ENCODE measurements at regions not wholly inside any gene's neighbourhood (a gene's known extent, or its start where the extent isn't known, plus 50 kb on each side); places are given as distances from the start of the nearest gene placed in this dataset.

DNA sequence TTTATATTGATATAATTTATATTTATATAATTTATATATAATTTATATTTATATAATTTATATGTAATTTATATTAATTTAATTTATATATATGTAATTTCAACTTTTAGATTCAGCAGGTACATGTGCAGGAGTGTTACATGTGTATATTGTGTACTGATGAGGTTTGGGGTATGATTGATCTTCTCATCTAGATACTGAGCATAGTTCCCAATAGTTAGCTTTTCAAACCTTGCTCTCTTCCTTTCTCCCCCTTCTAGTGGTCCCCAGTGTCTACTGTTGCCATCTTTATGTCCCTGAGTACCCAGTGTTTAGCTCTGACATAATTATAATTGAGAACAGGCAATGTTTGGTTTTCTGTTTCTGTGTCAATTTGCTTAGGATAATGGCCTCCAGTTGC, 1335.3 kb upstream of the CDH2 start:
- Mint-ChIP-seq H3K27me3 (no peaks in the 10 kb centered on the region), H3K4me1 (no peaks in the 10 kb centered on the region), H3K36me3 (ENCODE audit: low read depth) (no peaks in the 10 kb centered on the region), H3K9me3 (peaks cover 5% of the 10 kb centered on the region), H3K27ac (no peak overlapping the region), H3K4me3 (no peak overlapping the region)
- no peak for DNase-seq
- no peak for ATAC-seq

DNA sequence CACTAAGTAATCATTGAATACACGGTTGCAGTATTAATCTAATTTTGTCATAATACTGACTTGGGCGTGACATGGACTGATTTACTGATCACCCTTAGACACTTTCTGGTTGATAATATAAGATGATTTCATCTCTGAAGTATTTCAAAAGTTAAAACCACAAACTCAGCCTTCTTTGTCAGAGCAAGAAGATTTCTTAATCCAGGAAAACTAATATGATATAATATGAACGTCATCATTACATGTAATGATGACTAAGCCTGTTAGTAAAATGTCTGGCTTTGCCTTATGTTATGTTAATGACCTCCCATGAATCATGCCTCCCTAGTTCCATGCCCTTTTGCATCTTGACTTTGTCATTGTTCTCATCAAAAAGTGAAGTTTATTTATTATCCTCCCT, 1325.0 kb upstream of the CDH2 start:
- ATAC-seq (no peak), DNase-seq (no peak)
- Mint-ChIP-seq H3K4me1 (no peaks in the 10 kb centered on the region), H3K9me3 (peaks cover 18% of the 10 kb centered on the region), H3K27me3 (no peaks in the 10 kb centered on the region), H3K36me3 (ENCODE audit: low read depth) (no peaks in the 10 kb centered on the region), H3K27ac (no peak overlapping the region), H3K4me3 (no peak overlapping the region)

DNA sequence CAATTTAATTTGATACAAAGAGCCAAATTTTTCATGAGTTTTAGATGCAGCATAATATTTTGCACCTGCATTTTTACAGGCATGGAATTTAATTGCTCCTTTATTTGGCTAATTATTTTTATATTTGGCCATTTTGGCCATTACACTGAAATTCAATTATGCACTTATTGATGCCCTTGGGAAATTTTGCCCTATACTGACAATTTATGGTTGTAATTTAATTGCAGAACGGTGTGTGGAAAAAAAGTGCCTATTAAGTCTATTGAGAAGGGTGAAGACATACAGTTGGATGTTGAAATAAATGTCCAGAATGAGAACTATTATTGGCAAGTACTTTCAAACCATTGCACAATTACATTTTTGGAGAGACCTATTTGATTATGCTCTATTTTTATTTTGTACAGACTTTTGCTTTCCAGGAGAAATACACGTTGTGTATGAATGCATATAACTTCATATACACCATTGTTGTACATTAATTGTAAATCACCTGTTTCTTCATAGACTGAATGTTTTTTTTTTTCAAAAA, 1319.3 kb upstream of the CDH2 start:
- Mint-ChIP-seq H3K4me1 (no peaks in the 10 kb centered on the region), H3K27me3 (no peaks in the 10 kb centered on the region), H3K27ac (no peak overlapping the region), H3K4me3 (no peak overlapping the region), H3K36me3 (ENCODE audit: low read depth) (no peaks in the 10 kb centered on the region), H3K9me3 (peaks cover 13% of the 10 kb centered on the region)
- DNase-seq = no peak
- no peak for ATAC-seq

DNA sequence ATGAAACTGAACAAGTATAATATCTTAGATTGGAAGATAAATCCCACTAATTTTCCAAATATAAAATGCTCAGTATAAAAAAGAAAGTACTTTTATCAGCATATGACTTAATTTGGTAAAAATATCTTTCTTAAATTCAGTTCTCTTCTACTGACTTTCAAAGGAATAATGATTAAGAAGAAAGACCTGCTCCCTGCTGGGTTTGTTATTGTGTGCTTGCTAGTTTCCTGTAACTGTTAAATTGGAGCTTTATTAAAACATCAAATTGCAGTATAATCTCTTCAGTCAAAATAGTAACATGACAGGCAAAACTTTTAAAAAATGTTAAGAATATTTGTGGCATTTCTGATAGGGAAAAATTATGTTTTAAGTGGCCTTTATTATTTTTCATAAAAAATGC, 1317.4 kb upstream of the CDH2 start:
- Mint-ChIP-seq H3K9me3 (peaks cover 8% of the 10 kb centered on the region), H3K27ac (no peak overlapping the region), H3K4me3 (no peak overlapping the region), H3K4me1 (no peaks in the 10 kb centered on the region), H3K27me3 (no peaks in the 10 kb centered on the region), H3K36me3 (ENCODE audit: low read depth) (no peaks in the 10 kb centered on the region)
- DNase-seq (no peak), ATAC-seq (no peak)

DNA sequence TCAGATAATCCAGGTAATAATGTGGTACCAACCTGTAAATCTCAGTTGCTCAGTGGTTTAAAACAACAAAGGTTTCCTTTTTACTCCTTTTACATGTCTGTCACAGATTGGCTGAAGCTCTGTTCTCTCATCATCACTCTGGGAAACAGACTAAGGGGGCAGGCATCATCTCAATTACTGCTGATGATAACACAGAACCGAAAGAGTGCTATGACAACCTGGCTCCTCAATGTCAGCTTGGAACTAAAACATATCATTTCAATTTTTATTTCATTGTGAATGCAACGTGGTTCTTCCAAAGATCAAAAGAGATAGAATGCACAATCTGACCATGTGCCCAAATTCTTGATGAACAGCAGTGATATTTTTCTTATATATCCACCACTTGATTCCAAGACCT, 1315.0 kb upstream of the CDH2 start:
- ATAC-seq = no peak
- H3K9me3 Mint-ChIP-seq = peaks cover 8% of the 10 kb centered on the region
- H3K36me3 Mint-ChIP-seq (ENCODE audit: low read depth) = no peaks in the 10 kb centered on the region
- no peak overlapping the region for H3K27ac Mint-ChIP-seq
- no peaks in the 10 kb centered on the region for H3K27me3 Mint-ChIP-seq
- H3K4me3 Mint-ChIP-seq = no peak overlapping the region
- H3K4me1 Mint-ChIP-seq = no peaks in the 10 kb centered on the region
- DNase-seq = no peak

DNA sequence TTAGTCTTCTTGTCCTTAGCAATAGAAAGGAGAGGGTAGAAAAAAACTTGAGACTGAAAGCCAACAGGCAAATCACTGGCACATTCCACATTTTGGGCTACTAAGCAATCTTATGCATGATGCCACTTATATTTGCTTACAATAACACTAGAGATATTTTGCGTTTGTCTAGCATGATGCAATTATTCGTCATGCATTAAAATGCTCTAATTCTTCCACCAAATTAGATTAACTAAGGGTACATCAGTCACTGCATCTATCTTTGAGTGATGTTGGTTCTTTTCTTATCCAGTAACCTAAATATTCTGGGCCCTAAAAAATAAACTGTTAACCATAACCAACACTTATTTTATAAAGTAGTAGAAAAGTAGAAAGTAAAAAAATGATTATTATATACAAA, 1311.7 kb upstream of the CDH2 start:
- no peak overlapping the region for H3K27ac Mint-ChIP-seq

DNA sequence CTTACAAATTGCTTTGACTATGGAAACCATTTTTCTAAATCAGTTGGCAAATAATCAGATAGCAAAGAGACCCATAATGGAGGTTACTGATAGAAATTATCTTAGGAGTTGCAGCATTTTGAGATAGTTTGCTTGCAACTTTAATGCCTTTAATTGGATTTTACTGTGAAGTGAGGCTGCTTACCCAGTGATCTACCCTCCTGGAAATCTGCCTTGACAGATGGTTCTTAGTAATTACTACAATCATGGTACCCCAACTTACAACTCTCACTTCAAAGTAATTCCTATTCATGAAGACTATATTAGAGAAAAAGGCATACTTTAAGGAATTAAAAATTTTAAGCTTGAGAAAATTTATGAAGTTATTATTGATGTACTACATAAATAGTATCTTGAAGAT, 1288.6 kb upstream of the CDH2 start:
- Mint-ChIP-seq H3K4me1 (no peaks in the 10 kb centered on the region), H3K36me3 (ENCODE audit: low read depth) (no peaks in the 10 kb centered on the region), H3K27me3 (no peaks in the 10 kb centered on the region), H3K27ac (no peak overlapping the region), H3K9me3 (peaks cover 13% of the 10 kb centered on the region), H3K4me3 (no peak overlapping the region)
- DNase-seq = no peak
- ATAC-seq = no peak

More for the DNA sequence above, 1311.7 kb upstream of the CDH2 start:
- Mint-ChIP-seq H3K4me3 (no peak overlapping the region), H3K27me3 (no peaks in the 10 kb centered on the region), H3K9me3 (peaks cover 12% of the 10 kb centered on the region), H3K36me3 (ENCODE audit: low read depth) (no peaks in the 10 kb centered on the region), H3K4me1 (no peaks in the 10 kb centered on the region)
- ATAC-seq (no peak), DNase-seq (no peak)

DNA sequence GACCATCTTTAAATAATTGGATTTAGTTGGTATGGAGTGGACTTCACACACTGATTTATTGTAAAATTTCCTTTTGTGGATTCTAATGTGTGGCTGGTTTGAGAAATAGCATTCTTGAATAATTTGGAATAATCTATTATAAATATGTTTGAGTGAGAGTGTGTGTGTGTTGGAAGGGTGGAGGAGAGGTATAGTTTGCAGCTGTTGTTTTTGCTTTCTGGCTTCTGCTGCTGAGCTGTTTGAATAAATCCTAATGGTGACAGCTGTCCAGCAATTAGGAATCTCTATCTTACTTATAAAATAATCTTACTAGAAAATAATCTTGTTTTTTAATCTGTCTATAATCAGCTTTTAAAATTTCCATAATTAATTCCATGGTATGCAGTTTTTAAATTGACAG, 1283.0 kb upstream of the CDH2 start:
- no peak for ATAC-seq
- no peaks in the 10 kb centered on the region for H3K36me3 Mint-ChIP-seq (ENCODE audit: low read depth)
- H3K4me1 Mint-ChIP-seq = no peaks in the 10 kb centered on the region
- H3K27ac Mint-ChIP-seq = no peak overlapping the region
- H3K4me3 Mint-ChIP-seq = no peak overlapping the region
- peaks cover 8% of the 10 kb centered on the region for H3K9me3 Mint-ChIP-seq
- no peaks in the 10 kb centered on the region for H3K27me3 Mint-ChIP-seq
- DNase-seq = no peak

DNA sequence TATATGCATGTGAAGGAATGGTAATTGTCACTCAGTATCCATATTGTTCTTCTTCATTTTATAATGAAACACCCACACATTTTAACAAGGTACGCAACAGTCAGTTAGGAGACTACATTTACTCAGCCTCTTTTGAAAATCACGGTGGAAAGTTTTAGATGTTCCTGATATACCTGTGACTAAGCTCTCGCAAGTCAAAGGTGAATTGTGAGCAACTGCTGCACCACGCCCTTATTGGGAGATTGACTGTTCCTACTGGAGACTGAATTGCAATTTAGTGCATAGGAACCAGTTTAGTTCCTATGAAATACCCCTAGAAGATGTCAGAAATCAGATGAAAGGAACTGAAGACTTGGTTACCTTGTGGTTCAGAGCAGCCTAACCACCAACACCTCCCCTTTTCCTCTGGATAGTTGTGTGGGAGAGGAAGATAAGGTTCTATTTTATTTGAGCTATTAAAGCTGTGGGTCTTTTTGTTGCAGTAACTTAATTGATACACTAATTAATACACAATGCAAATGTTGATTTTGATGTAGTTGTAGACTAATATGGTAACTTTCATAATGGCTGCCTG, 1280.5 kb upstream of the CDH2 start:
- Mint-ChIP-seq H3K9me3 (peaks cover 9% of the 10 kb centered on the region), H3K4me1 (no peaks in the 10 kb centered on the region), H3K36me3 (ENCODE audit: low read depth) (no peaks in the 10 kb centered on the region), H3K4me3 (no peak overlapping the region), H3K27me3 (no peaks in the 10 kb centered on the region), H3K27ac (no peak overlapping the region)
- DNase-seq (no peak), ATAC-seq (no peak)

DNA sequence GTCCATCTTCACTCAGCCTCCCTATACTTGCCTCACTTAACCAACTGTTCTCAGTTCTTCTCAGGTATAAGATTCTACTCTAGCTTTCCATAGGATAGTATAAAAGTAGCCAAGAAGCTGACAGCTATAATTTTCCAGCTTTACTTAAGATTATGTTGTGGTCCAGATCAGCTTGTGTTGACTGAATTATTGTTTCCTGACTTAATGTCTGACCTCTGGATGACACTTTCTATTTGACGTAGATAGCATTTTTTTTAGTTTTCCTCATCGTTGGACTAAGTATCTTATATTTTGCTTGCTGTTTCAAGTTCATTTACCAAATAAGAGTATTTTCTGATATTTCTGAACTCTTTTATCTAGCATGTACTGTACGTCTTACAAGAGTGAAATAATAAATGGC, 1272.5 kb upstream of the CDH2 start:
- no peaks in the 10 kb centered on the region for H3K27me3 Mint-ChIP-seq
- H3K36me3 Mint-ChIP-seq (ENCODE audit: low read depth) = no peaks in the 10 kb centered on the region
- H3K27ac Mint-ChIP-seq = no peak overlapping the region
- no peak overlapping the region for H3K4me3 Mint-ChIP-seq
- H3K9me3 Mint-ChIP-seq = peaks cover 9% of the 10 kb centered on the region
- H3K4me1 Mint-ChIP-seq = no peaks in the 10 kb centered on the region
- no peak for DNase-seq
- no peak for ATAC-seq

DNA sequence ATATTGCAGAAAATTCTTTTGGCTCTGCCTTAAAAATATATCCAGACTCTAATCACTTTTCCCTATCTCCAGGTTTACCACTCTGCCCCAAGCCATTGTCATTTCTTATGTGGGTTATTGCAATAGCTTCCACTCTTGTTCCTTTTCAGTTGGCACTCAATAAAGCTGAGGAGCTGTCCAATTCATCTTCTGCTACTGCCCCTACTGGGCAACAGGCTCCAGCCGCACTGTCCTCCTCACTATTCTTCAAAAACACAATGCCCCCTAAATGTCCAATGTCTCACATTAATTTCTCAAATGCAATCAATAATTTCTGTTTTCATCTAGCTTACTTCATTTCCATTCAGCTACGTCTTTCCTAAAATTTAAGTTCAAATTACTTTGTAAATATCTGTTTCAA, 1262.5 kb upstream of the CDH2 start:
- no peaks in the 10 kb centered on the region for H3K36me3 Mint-ChIP-seq (ENCODE audit: low read depth)
- H3K4me1 Mint-ChIP-seq = no peaks in the 10 kb centered on the region
- ATAC-seq (no peak), DNase-seq (no peak)
- no peak overlapping the region for H3K4me3 Mint-ChIP-seq
- H3K9me3 Mint-ChIP-seq = peaks cover 24% of the 10 kb centered on the region
- H3K27me3 Mint-ChIP-seq = no peaks in the 10 kb centered on the region
- H3K27ac Mint-ChIP-seq = no peak overlapping the region

DNA sequence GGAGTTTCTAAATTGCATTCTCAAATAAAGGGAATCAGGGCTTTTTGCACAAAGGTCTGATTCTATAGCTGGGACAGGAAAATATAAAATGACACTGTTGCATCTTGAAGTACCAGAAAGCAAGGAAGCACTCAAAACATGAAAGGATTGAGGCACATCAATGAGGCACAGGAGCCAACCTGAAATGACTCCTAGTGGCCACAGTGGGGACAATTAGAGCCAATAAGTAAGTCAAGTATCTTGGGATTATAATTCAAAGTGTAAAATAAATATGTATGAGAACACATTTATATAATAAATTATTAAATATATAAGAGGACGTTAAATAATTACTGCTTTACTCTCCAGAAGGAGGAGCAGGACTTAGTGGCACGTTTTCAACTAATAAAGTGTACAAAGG, 1259.5 kb upstream of the CDH2 start:
- no peak for ATAC-seq
- Mint-ChIP-seq H3K4me1 (no peaks in the 10 kb centered on the region), H3K27me3 (no peaks in the 10 kb centered on the region), H3K9me3 (peaks cover 37% of the 10 kb centered on the region), H3K27ac (no peak overlapping the region), H3K4me3 (no peak overlapping the region), H3K36me3 (ENCODE audit: low read depth) (no peaks in the 10 kb centered on the region)
- no peak for DNase-seq

DNA sequence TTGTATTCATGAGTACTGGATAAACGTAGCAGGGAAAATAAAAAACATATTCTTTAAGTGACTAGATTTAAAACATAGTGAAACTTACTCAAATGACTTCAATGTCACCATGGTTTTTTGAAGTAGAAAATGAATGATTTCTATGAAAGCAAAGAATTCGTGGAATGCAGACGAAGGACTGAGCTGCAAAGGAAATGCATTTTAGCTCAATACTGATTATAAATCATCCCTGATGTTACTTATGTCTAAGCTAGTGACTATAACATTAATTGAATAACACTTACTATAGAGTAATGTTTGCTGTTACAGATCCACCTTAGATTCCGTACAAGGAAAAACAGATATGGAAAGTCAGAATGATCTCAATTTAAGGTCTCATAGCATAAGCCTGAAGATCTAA, 1257.7 kb upstream of the CDH2 start:
- no peak overlapping the region for H3K4me3 Mint-ChIP-seq
- no peak overlapping the region for H3K27ac Mint-ChIP-seq
- H3K4me1 Mint-ChIP-seq = no peaks in the 10 kb centered on the region
- H3K36me3 Mint-ChIP-seq (ENCODE audit: low read depth) = no peaks in the 10 kb centered on the region
- no peaks in the 10 kb centered on the region for H3K27me3 Mint-ChIP-seq
- peaks cover 35% of the 10 kb centered on the region for H3K9me3 Mint-ChIP-seq
- ATAC-seq (no peak), DNase-seq (no peak)

DNA sequence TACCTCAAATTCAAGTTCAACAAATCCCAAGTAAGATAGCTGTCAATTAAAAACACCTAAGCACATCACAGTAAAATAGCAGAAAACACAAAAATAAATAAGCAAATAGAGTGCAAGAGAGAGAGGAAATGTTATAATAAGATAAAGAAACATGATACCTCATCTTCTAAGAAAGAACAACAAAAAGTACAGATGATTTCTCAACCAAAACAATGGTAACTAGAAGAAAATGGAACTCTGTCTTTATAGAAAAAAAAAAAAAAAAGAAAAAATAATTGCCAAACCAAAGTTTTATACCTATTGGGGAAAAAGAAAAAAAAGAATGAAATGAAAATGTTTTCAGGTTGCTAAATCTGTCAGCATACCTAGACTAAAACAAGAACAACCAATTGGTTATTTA, 1253.5 kb upstream of the CDH2 start:
- no peaks in the 10 kb centered on the region for H3K4me1 Mint-ChIP-seq
- no peak overlapping the region for H3K4me3 Mint-ChIP-seq
- DNase-seq (no peak), ATAC-seq (no peak)
- H3K36me3 Mint-ChIP-seq (ENCODE audit: low read depth) = no peaks in the 10 kb centered on the region
- no peak overlapping the region for H3K27ac Mint-ChIP-seq
- H3K9me3 Mint-ChIP-seq = peaks cover 27% of the 10 kb centered on the region
- no peaks in the 10 kb centered on the region for H3K27me3 Mint-ChIP-seq

DNA sequence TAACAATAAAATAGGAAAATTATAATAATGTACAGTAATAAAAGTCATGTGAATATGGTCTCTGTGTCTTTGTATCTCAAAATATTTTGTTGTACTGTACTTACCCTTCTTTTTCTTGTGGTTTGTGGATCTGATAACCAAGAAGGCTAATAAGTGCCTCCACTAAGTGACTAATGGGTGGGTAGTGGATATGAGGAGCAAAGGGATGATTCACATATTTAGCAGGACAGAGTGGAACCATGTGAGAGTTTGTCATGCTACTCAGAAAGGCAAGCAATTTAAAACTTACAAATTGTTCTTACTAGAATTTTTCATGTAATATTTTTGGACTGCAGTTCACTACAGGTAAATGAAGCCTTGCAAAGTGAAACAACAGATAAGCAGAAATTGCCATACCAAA, 1241.2 kb upstream of the CDH2 start:
- H3K4me1 Mint-ChIP-seq = no peaks in the 10 kb centered on the region
- DNase-seq (no peak), ATAC-seq (no peak)
- H3K4me3 Mint-ChIP-seq = no peak overlapping the region
- no peaks in the 10 kb centered on the region for H3K27me3 Mint-ChIP-seq
- no peak overlapping the region for H3K27ac Mint-ChIP-seq
- peaks cover 21% of the 10 kb centered on the region for H3K9me3 Mint-ChIP-seq
- no peaks in the 10 kb centered on the region for H3K36me3 Mint-ChIP-seq (ENCODE audit: low read depth)

DNA sequence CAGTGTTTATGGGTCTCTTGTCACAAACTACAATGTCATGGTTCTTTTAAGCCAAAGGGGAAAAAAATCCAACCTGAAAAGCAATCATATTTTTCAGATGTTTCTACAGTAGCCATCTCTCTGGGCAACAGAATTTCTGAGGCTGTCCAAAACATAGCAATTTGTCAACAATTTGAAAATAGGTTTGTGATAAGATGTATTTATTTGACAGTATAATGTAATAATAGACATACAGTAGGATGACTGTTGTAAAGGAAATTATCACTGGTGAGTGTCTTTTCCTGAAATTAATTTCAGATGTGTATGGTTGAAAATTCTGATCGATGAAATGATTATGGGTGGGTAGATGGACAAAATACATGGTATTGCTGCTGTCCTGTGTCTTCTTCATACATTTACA, 1230.1 kb upstream of the CDH2 start:
- H3K27ac Mint-ChIP-seq = no peak overlapping the region
- no peaks in the 10 kb centered on the region for H3K9me3 Mint-ChIP-seq
- no peak overlapping the region for H3K4me3 Mint-ChIP-seq
- H3K36me3 Mint-ChIP-seq (ENCODE audit: low read depth) = no peaks in the 10 kb centered on the region
- no peak for ATAC-seq
- H3K4me1 Mint-ChIP-seq = no peaks in the 10 kb centered on the region
- no peaks in the 10 kb centered on the region for H3K27me3 Mint-ChIP-seq
- no peak for DNase-seq
